GM19023 (cell line): ENCODE measurements at regions not wholly inside any gene's neighbourhood (a gene's known extent, or its start where the extent isn't known, plus 50 kb on each side); places are given as distances from the start of the nearest gene placed in this dataset.

Experiments used
- ATAC-seq: cut with Tn5 transposase; IDR thresholded peaks from one replicate; pipeline ENCODE4 v1.9.1; 2021; ENCODE audit warnings: mild to moderate bottlenecking, moderate library complexity; ENCODE audit not compliant: unreplicated experiment

GRCh38 chr3:116767726-116768125 is 58.1 kb downstream of the TUSC7 start:
- ATAC-seq: no peak

GRCh38 chr3:116770815-116771450 is 61.4 kb downstream of the TUSC7 start:
- peak; percentile 97 for ATAC-seq

DNA sequence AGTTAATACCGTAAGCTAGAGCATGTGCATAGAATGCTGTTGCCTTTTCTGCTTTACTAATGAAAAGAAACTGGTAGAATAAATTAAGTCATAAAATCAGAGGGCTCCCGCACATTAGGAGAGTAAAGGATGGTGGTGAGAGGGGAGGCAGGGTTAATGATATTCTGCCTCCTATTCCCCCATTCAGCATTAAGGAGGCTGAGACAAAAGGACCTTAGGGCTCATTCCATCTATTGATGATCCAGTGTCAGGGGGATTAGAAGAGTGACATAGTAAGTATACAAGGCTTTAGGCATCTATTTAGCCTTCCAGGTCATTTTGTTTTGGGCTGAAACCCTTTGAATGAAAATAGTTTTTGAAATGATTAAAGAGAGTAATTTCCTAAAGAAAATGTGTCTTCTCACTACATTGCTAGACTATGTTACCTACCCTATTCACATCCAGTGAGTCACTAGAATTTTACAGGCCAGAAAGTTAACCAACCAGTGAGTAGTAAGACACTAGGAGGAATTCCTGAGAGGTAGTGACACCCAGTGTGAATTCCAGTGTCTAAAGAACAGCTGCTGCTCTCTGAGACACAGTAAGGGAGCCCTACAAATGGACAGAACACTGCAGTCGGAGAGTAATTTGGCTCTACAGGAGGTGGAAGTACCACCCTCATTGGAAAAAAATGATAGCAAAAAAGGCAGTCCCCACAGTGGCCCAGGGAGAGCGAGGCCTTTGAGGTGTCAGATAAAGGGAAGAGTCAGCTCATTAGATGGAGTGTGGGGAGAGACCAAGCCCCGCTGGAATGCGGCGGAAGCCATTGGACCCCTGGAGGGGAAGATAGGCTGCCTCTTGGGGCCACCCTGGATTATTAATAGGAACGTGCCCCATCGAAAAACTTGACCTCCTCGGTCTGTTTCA is 67.6 kb downstream of the TUSC7 start:
- ATAC-seq: no peak

GRCh38 chr3:116785226-116785625 is 75.6 kb downstream of the TUSC7 start:
- ATAC-seq: no peak

DNA sequence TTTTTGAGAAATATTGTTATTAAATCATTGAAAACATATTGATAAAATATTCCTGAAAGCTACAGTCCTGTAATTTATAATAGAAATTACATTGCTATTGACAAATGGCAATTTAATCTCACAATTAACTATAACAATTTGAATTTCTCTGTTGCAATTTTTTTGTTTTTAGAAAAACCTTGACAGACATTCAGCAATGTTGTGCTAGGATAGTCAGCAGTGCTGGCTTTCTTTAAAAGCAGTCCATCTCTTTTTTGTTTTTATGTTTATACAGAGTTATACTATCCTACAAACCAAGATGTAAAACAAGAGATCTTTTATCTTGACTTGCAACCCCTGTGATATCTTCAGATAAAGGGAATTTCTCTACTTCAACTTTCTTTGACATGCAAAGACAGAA is 93.1 kb downstream of the TUSC7 start:
- ATAC-seq: no peak

GRCh38 chr3:116806351-116806750 is 96.8 kb downstream of the TUSC7 start:
- no peak for ATAC-seq

DNA sequence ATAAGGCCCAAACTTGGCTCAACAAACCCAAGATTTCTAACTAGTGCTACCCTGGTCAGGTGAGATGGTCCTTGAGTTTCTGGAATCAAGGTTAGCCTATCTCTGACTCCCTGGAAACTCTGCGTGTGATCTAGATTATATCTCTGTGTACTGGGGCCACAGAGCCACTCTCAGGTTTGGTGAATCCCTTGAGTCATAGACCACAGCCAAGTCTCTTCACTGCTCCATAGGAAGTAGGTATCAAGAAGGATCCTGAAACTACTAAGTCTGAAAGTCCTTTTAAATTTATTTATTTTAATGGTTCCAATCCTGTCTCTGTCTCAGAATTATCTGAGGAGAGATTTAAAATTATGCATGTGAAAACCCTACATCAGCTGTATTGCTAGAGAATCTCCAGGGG is 99.1 kb downstream of the TUSC7 start:
- no peak for ATAC-seq

- no peak for ATAC-seq
Observed at GRCh38 chr3:116809208-116809607, 99.6 kb downstream of the TUSC7 start.

DNA sequence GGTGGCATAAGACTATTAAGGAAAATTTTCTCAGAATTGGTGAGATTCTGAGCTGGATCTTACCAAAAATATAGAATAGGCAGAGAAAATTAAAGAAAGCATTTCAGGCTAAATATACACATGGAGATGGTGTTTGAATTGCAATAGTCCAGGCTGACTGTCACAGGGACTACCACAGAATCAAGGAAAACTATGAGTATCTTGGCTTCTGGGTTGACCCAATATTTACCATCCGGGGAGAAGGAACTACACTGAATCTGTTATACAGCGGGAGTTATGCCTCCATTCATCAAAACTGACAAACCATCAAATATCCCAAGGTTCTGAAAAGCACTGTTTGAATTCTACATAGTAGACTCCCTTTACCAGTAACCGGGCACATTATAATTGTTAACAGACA is 102.2 kb downstream of the TUSC7 start:
- ATAC-seq: no peak

- no peak for ATAC-seq
Observed at GRCh38 chr3:116812949-116813348, 103.4 kb downstream of the TUSC7 start.

DNA sequence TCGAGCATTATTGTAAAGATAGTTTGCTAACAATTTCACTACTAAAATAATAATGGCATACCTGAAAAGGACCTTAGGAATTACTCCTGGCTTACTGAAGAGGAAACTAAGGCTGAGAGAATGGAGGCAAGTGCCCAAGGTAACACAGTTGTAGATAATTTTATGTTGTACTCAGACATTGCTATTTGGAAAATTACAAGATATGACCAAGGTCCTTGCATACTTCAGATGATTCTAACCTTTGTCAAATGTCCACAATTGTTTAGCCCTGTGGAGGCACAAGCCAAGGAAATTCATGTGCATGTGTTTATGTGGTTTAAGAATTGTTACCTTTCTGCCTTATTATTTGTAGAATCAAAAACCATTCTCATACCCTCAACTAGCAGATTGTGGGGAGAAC is 105.7 kb downstream of the TUSC7 start:
- ATAC-seq: no peak

DNA sequence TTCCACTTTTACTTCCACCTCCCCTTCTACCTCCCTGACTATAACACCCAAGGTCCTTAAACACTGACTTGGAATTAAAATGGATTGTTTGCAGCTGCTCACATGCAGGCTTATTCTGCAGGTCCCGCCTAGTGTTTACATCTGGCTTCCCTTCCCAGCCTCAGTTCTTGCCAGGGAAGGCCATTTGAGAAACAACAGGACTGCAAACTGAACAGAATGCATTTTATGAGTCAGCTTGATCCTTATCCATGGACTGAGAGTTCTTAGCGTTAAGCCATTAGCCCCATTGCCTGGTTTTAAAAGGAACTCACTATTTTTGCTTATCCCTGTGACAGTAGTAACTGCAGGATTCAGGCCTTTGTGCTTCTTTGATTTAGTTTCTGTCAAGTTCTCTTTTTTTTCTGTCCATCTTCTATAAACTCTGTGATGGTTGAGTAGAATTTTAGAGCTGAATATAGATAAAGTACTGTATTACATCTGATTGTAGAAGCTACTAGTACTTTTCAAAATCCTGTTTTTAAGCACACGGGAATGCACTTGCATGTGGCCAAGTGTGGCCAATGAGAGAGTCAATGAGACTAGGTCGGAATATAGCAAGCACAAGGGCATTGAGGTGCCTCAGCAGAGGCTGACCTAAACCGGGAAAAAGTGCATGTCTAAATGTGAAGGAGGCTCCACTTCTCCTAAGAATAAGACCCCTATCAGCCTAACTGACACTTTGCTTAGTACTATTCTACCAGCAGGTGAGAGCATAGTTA is 106.4 kb downstream of the TUSC7 start:
- ATAC-seq: no peak

GRCh38 chr3:116821371-116821770 is 111.8 kb downstream of the TUSC7 start:
- no peak for ATAC-seq

DNA sequence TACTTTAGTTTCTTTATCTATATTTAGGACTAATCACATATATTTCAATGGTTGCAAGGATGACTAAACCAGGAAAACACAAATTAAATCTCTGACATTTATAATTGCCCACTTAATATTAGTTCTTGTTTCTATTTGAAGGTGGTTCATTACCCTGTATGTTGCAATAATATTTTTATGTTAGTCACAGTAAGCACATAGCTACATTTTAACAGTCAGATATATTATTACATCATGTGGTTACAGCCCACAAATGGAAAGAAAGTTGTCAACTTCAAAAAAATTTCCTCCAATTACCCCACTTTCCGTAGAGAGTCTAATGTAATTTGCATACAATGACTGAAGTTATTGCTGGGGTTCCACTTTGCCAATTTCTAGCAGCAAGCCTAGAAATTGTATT is 114.6 kb downstream of the TUSC7 start:
- no peak for ATAC-seq

DNA sequence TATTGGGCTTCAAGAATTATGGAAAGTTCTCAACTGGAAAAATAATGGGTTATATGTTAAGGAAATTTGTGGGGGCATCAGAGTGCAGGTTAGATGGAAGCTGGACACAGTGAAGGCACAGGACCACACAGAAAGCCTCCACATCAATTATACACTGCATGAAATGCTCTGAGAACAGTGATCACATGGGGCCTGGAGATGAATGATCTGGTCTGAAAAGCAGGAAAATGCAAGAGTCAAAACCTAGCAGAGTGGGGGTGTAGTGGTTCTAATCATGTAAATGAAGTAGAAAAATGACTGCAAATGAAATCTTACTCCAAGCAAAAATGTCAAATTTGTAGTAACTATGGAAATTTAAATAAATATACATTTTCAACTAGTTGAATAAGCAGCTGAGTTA is 123.6 kb downstream of the TUSC7 start:
- no peak for ATAC-seq

DNA sequence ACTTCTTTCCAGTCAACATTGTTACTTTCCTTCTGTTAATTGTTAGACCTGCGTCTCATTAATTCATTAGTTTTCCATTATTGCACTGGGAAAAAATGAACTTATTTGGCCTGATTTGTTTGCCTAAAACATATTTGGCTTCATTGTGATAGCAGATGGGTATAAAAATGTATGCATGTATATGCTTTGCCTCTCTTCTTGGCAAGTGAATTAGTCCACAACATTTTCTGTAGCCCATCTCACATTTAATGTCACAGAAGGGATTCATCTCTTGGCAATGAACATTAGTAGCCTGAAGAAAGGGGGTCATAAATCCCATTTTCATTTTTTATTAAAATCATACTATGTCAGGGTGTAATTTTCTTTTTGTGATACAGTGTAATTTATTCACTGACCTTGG is 125.2 kb downstream of the TUSC7 start:
- no peak for ATAC-seq

DNA sequence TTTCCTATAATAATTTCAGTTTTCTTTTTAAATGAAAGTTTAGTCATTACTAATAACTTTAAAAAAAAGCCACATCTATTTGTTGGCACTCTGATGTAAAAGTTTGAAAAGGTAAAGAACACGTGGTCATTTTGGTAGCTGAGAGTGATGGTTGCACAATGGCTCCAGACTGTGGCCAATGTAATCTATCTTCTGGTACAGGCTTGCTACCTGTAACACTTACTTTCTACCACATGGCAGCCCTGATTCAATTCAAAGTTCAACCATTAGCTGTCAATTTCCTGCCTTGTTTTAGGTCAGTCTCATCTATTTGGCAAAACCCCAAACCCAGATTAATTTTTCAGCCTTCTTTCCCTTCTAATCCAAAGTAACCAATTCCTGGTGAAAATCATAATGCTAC is 126.1 kb downstream of the TUSC7 start:
- ATAC-seq: no peak

- no peak for ATAC-seq
Observed at GRCh38 chr3:116836286-116836685, 126.7 kb downstream of the TUSC7 start.

DNA sequence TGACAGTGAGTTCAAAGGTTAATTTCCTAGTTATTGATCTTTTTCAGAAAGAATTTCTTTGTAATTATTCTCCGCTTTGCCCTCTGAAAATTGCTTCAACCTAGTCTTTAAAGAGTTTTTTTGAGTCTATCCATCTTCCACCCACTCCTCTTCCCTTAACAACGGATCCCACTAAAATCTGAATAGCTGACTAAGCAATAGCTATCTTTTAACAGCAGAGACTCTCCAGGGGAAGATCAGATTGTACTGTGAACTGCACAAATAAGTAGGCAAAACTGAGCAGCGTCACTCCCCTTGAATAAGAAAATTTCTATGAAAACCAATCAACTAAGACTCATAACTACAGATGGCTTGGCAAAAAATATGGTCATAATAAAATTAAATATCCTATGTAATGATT is 127.9 kb downstream of the TUSC7 start:
- ATAC-seq: no peak

- ATAC-seq: no peak
Observed at GRCh38 chr3:116841003-116841735, 131.6 kb downstream of the TUSC7 start.
